Ovary (tissue), 7 donors: ENCODE measurements at regions not wholly inside any gene's neighbourhood (a gene's known extent, or its start where the extent isn't known, plus 50 kb on each side); places are given as distances from the start of the nearest gene placed in this dataset.

ENCODE experiments used
- DNase-seq, 5 donors: peaks; one replicate each; pipeline ENCODE4 v3.0.0-alpha.2; 2019 to 2020
- H3K27ac ChIP-seq, 2 donors: fragments of 200-600 bp; one replicate each; pipeline versions ENCODE4 v1.5.1 to v1.8.0; 2019 to 2022
- H3K27me3 ChIP-seq: fragments of 200-600 bp; one replicate; pipeline ENCODE4 v1.8.0; 2022
- H3K36me3 ChIP-seq: fragments of 200-600 bp; sonication (generic); one replicate; pipeline ENCODE4 v1.5.1; 2019
- H3K4me1 ChIP-seq: one replicate; pipeline ENCODE4 v1.8.1; 2013; ENCODE audit warnings: mild to moderate bottlenecking, moderate library complexity; ENCODE audit not compliant: insufficient read depth
- H3K4me3 ChIP-seq: fragments of 200-600 bp; sonication (generic); one replicate; pipeline ENCODE4 v1.5.1; 2017
- H3K9me3 ChIP-seq, 2 donors: fragments of 200-600 bp in 1 of 2; sonication (generic) in 1 of 2; one replicate each; pipeline versions ENCODE4 v1.5.1 to v1.8.1; 2013 to 2019; ENCODE audit warnings: mild to moderate bottlenecking in 1 of 2, moderate library complexity in 1 of 2
- EP300 ChIP-seq: sonication (generic); formaldehyde crosslinking; IDR thresholded peaks from one replicate; pipeline ENCODE4 v1.6.1; 2017; ENCODE audit warnings: antibody characterized with exemption
- POLR2A ChIP-seq: fragments of 450-650 bp; IDR thresholded peaks from one replicate; pipeline ENCODE4 v1.6.1; 2017; ENCODE audit warnings: antibody characterized with exemption, mild to moderate bottlenecking, moderate library complexity
- WGBS, 3 donors: extraction: QIAGEN DNeasy Blood & Tissue Kit in 1 of 3; methylation state at CpG; one replicate each; pipeline versions ENCODE4 v1.1.5 to v1.1.7; 2013 to 2017; 5-methylcytosine and 5-hydroxymethylcytosine counted together
- intact Hi-C, 4 donors: fragments of 100-400 bp; cut with DNase I; formaldehyde crosslinking; loops; one replicate each; pipeline versions ENCODE4 v1.11.0 to v1.15.1; 2022 to 2023
- TF ChIP-seq, protein P1 (sequence below), 3 donors: fragments of 450-650 bp in 2 of 3; fragments of 200-600 bp in 1 of 3; IDR thresholded peaks; one replicate each; pipeline versions ENCODE4 v1.5.1 to v1.8.0; 2016 to 2022; ENCODE audit warnings: antibody characterized with exemption in 3 of 3, mild to moderate bottlenecking in 1 of 3
- donor health status: DM: no; HTN: no; CAD: no; lungs with moderate emphysema.
- donor health status: DM: no; HTN: no; CAD: no.
- donor health status: Bipolar disorder and iron deficiency.
- donor health status: DM: no; HTN: no; CAD: no.
- donor health status: DM: yes; HTN: yes; CAD: no.

DNA sequence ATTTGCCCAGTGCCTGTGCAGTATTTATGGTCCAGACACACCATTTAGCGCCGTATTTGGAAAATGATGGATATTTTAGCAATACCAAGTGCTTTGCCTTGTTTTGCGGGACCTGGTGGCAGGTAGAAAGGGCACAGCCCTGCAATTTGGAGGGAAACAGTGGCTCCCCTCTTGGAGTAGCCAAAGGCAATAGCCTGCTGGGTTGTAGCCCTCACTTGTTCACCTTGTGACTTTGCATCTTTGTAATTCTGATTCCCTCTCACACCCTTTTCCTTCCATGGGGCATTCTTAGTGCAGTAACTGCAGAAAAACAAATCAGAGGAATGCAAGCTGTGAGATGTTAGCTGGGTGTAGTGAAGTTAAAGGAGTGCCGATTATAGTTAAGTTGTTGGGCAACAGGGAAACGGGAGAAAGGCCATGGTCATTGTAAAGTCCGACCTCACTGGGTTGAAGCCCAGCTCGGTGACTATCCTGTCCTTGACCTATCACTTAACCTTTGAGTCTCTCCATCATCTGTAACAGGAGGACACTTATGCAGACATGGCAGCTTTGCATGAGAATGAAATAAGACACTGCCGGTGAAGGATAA, 131.0 kb upstream of the KLHL25 start:
- 43 to 50% (median 43%) methylated on average over 8 of the region's 8 CpGs for WGBS, 3 donors
- Histone ChIP-seq H3K27ac (no peak overlapping the region), H3K4me1 (no peaks in the 10 kb centered on the region), H3K9me3 (no peaks in the 10 kb centered on the region), H3K4me3 (no peak overlapping the region), H3K36me3 (no peaks in the 10 kb centered on the region), H3K27me3 (no peaks in the 10 kb centered on the region)
- intact Hi-C loops: no loop called here
- TF ChIP-seq EP300 (no peak), POLR2A (no peak)
- TF ChIP-seq, protein P1, sequence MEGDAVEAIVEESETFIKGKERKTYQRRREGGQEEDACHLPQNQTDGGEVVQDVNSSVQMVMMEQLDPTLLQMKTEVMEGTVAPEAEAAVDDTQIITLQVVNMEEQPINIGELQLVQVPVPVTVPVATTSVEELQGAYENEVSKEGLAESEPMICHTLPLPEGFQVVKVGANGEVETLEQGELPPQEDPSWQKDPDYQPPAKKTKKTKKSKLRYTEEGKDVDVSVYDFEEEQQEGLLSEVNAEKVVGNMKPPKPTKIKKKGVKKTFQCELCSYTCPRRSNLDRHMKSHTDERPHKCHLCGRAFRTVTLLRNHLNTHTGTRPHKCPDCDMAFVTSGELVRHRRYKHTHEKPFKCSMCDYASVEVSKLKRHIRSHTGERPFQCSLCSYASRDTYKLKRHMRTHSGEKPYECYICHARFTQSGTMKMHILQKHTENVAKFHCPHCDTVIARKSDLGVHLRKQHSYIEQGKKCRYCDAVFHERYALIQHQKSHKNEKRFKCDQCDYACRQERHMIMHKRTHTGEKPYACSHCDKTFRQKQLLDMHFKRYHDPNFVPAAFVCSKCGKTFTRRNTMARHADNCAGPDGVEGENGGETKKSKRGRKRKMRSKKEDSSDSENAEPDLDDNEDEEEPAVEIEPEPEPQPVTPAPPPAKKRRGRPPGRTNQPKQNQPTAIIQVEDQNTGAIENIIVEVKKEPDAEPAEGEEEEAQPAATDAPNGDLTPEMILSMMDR (IDR thresholded peaks at IDR 0.05): no peak
- DNase-seq: no peak

DNA sequence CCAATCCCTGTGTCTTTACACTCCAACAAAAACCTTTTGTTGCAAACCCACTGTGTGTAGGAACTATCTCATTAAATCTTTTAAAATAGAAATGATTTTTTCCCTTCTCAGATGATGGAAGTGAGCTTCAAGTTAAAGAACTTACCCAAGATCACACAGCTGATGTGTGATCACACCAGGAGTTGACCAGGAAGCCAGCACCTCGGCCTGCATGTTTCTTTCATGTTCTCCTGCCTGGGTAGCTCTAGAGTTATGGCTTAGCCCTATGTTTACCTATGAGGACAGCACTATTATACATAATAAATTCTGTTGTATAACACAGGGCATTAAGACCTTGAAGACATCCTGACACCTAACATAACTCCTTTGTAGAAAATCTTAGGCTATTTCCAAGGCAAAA, 132.1 kb upstream of the KLHL25 start:
- H3K4me3 ChIP-seq: no peak overlapping the region
- H3K36me3 ChIP-seq: no peaks in the 10 kb centered on the region
- H3K27ac ChIP-seq: no peak overlapping the region
- H3K4me1 ChIP-seq: no peaks in the 10 kb centered on the region
- no peaks in the 10 kb centered on the region for H3K27me3 ChIP-seq
- no peak for DNase-seq
- 64 to 89% (median 74%) methylated on average over 1 of the region's 1 CpG for WGBS, 3 donors
- intact Hi-C loops: no loop called here
- TF ChIP-seq EP300: no peak
- TF ChIP-seq POLR2A: no peak
- H3K9me3 ChIP-seq: no peaks in the 10 kb centered on the region

DNA sequence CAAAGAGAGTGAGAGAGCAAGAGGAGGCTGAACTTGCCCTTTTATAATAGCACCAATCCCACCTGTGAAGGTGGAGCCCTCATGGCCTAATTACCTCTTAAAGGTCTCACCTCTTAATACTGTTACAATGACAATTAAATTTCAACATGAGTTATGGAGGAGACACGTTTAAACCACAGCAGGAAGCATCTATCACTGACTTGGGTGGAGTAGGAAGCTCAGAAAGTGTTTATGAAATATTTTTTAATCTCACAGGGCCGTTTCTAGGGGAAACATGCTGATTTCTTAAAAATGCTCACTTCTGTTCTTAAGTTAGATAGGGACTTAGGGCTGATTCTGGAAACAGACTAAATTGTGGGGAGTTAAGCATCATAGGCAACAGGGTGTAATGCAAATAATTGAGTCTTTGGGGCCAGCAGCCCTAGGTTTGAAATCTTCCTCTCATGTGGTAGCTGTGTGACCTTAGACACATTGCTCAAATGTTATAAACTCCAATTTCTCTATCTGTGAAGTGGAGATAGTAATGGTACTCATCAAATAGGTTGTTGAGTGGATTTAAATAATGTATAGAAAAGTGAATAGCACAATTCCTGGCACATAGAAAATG, 133.3 kb upstream of the KLHL25 start:
- no peak for DNase-seq
- intact Hi-C loops: no loop called here
- no peaks in the 10 kb centered on the region for H3K36me3 ChIP-seq
- WGBS, 3 donors: 14 to 36% (median 14%) methylated on average over 2 of the region's 2 CpGs
- no peaks in the 10 kb centered on the region for H3K4me1 ChIP-seq
- TF ChIP-seq, protein P1 (IDR thresholded peaks at IDR 0.05): no peak
- TF ChIP-seq EP300: no peak
- TF ChIP-seq POLR2A: no peak
- no peaks in the 10 kb centered on the region for H3K9me3 ChIP-seq
- H3K4me3 ChIP-seq: no peak overlapping the region
- no peaks in the 10 kb centered on the region for H3K27me3 ChIP-seq
- no peak overlapping the region for H3K27ac ChIP-seq

DNA sequence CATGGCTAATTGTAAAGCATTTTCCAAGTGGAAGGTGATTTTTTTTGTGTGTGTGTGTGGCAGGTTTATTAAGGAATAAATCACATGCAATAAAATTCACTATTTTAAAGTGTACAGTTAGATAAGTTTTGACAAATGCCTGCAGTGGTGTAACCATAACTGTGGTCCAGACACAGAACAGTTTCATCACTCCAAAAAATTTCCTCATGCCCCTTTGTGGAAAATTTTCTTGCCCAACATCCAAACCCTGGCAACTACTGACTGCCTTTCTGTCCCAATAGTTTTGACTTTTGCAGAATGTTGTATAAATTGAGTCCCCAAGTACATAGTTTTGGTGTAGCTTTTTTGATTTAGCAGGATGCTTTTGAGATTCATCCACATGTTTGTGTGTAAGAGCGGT, 135.1 kb upstream of the KLHL25 start:
- intact Hi-C loops: no loop called here
- H3K4me1 ChIP-seq: no peaks in the 10 kb centered on the region
- no peak for DNase-seq
- WGBS, 3 donors: 88 to 94% (median 90%) methylated on average over 1 of the region's 1 CpG
- H3K27me3 ChIP-seq: no peaks in the 10 kb centered on the region
- H3K9me3 ChIP-seq: no peaks in the 10 kb centered on the region
- H3K36me3 ChIP-seq: no peaks in the 10 kb centered on the region
- H3K4me3 ChIP-seq: no peak overlapping the region
- H3K27ac ChIP-seq: no peak overlapping the region
- TF ChIP-seq POLR2A (no peak), EP300 (no peak)
- TF ChIP-seq, protein P1 (IDR thresholded peaks at IDR 0.05): no peak

DNA sequence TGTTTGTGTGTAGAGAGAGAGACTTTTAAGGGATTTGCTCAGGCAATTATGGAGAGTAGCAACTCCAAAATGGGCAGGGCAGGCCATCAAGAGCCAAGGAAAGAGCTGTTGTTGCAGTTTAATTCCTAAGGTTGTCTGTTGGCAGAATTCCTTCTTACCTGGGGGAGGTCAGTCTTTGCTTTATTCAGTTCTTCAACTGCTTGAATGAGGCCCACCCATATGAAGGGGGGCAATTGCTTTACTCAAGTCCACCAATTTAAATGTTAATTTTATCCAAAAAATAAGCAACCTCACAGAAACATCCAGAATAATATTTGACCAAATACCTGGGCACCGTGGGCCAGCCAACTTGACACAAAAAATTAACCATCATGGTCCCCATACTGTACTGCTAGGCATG, 137.7 kb upstream of the KLHL25 start:
- intact Hi-C loops: no loop called here
- H3K9me3 ChIP-seq: no peaks in the 10 kb centered on the region
- H3K4me3 ChIP-seq: no peak overlapping the region
- no peak for DNase-seq
- H3K36me3 ChIP-seq: no peaks in the 10 kb centered on the region
- TF ChIP-seq, protein P1 (IDR thresholded peaks at IDR 0.05): no peak
- TF ChIP-seq POLR2A (no peak), EP300 (no peak)
- no peaks in the 10 kb centered on the region for H3K27me3 ChIP-seq
- 73 to 89% (median 75%) methylated on average over 1 of the region's 1 CpG for WGBS, 3 donors
- no peak overlapping the region for H3K27ac ChIP-seq
- H3K4me1 ChIP-seq: no peaks in the 10 kb centered on the region
